MM.1S (cell line): ENCODE measurements at regions not wholly inside any gene's neighbourhood (a gene's known extent, or its start where the extent isn't known, plus 50 kb on each side); places are given as distances from the start of the nearest gene placed in this dataset.
"Not testable (repeated sequence)": the region's sequence is repeated elsewhere in the genome, so short reads cannot be mapped to it uniquely, and the experiment has no call there.

ENCODE experiments used
- EZH2phosphoT487 ChIP-seq: fragments of 300-600 bp; sonication (generic); IDR thresholded peaks from 2 replicates; pipeline ENCODE4 v1.6.1; 2018; ENCODE audit warnings: antibody characterized with exemption, low read length
- TF ChIP-seq, protein P1 (sequence below): fragments of 300-600 bp; sonication (generic); IDR thresholded peaks from 2 replicates; pipeline ENCODE4 v1.5.1; 2016; ENCODE audit warnings: antibody characterized with exemption, low read length, mixed read lengths

DNA sequence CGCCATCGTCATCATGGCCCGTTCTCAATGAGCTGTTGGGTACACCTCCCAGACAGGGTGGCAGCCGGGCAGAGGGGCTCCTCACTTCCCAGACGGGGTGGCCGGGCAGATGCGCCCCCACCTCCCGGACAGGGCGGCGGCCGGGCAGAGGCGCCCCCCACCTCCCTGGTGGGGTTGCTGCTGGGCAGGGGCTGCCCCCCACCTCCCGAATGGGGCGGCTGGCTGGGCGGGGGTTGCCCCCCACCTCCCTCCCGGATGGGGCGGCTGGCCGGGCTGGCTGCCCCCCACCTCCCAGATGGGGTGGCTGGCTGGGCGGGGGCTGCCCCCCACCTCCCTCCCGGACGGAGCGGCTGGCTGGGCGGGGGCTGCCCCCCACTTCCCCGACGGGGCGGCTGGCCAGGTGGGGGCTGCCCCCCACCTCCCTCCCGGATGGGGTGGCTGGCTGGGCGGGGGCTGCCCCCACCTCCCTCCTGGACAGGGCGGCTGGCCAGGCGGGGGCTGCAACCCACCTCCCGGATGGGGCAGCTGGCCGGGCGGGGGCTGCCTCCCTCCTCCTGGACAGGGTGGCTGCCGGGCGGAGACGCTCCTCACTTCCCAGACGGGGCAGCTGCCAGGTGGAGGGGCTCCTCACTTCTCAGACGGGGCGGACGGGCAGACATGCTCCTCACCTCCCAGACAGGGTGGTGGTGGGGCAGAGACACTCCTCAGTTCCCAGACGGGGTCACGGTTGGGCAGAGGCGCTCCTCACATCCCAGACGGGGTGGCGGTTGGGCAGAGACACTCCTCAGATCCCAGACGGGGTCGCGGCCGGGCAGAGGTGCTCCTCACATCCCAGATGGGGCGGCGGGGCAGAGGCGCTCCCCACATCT, 208.8 kb downstream of the BMP15 start:
- not testable (repeated sequence) for TF ChIP-seq EZH2phosphoT487
- TF ChIP-seq, protein P1, sequence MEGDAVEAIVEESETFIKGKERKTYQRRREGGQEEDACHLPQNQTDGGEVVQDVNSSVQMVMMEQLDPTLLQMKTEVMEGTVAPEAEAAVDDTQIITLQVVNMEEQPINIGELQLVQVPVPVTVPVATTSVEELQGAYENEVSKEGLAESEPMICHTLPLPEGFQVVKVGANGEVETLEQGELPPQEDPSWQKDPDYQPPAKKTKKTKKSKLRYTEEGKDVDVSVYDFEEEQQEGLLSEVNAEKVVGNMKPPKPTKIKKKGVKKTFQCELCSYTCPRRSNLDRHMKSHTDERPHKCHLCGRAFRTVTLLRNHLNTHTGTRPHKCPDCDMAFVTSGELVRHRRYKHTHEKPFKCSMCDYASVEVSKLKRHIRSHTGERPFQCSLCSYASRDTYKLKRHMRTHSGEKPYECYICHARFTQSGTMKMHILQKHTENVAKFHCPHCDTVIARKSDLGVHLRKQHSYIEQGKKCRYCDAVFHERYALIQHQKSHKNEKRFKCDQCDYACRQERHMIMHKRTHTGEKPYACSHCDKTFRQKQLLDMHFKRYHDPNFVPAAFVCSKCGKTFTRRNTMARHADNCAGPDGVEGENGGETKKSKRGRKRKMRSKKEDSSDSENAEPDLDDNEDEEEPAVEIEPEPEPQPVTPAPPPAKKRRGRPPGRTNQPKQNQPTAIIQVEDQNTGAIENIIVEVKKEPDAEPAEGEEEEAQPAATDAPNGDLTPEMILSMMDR: not testable (repeated sequence)
